ENCODE measurements at regions not wholly inside any gene's neighbourhood (a gene's known extent, or its start where the extent isn't known, plus 50 kb on each side); places are given as distances from the start of the nearest gene placed in this dataset.
A peak's percentile ranks its signal among the peaks of the same experiment; 100 is the strongest.

DNA sequence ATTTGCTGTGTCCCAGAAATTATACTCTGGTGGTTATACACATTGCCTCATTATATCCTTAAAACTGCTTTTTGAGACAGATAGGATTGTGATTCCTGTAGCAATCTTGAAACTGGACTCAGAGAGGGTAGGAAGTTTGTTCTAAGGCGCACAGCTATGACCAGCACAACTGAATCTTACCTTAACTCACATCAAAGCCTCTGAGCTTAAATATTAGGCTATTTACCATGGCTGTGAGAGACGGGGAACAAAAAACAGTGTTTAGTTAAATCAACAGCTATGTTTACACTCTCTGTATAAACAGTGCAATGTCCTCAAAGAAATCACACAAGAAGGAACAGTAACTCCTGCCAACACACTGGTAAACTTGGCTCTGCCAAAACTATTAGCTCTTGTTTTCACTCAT, 50.9 kb upstream of the TUT7 start (continued):
- TF ChIP-seq, protein P1, sequence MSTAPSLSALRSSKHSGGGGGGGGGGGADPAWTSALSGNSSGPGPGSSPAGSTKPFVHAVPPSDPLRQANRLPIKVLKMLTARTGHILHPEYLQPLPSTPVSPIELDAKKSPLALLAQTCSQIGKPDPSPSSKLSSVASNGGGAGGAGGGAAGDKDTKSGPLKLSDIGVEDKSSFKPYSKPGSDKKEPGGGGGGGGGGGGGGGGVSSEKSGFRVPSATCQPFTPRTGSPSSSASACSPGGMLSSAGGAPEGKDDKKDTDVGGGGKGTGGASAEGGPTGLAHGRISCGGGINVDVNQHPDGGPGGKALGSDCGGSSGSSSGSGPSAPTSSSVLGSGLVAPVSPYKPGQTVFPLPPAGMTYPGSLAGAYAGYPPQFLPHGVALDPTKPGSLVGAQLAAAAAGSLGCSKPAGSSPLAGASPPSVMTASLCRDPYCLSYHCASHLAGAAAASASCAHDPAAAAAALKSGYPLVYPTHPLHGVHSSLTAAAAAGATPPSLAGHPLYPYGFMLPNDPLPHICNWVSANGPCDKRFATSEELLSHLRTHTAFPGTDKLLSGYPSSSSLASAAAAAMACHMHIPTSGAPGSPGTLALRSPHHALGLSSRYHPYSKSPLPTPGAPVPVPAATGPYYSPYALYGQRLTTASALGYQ (CRISPR knock-in tag; IDR thresholded peaks at IDR 0.05) = peak; percentile 80
- TF ChIP-seq NR2F1 (CRISPR knock-in tag; IDR thresholded peaks at IDR 0.05) (peak in 1 of 2 experiments; percentile 17; a peak in 1 of 4 replicates), ZEB1 (IDR thresholded peaks at IDR 0.05; ENCODE audit: insufficient replicate concordance, low read depth) (no peak), MIER3 (CRISPR knock-in tag; IDR thresholded peaks at IDR 0.05; ENCODE audit: borderline replicate concordance) (peak; percentile 78; the same call in 1 of the 2 replicates), ZNF768 (CRISPR knock-in tag; IDR thresholded peaks at IDR 0.05) (peak; percentile 93; the same call in 1 of the 2 replicates), FOXO1 (CRISPR knock-in tag; IDR thresholded peaks at IDR 0.05) (peak; percentile 97), ZNF615 (CRISPR knock-in tag; IDR thresholded peaks at IDR 0.05; ENCODE audit: borderline replicate concordance) (no peak), HHEX (CRISPR knock-in tag; IDR thresholded peaks at IDR 0.05) (peak; percentile 85), ARNTL (CRISPR knock-in tag; IDR thresholded peaks at IDR 0.05) (peak; percentile 55; the same call in 1 of the 2 replicates), EHMT2 (IDR thresholded peaks at IDR 0.05; ENCODE audit: borderline replicate concordance, low read depth, low read length) (no peak), CEBPG (CRISPR knock-in tag; IDR thresholded peaks at IDR 0.05) (peak; percentile 72), ZNF230 (CRISPR knock-in tag; IDR thresholded peaks at IDR 0.05) (no peak)
- TF ChIP-seq, protein P2, sequence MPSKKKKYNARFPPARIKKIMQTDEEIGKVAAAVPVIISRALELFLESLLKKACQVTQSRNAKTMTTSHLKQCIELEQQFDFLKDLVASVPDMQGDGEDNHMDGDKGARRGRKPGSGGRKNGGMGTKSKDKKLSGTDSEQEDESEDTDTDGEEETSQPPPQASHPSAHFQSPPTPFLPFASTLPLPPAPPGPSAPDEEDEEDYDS (CRISPR knock-in tag; IDR thresholded peaks at IDR 0.05) = no peak; the same call in 1 of the 2 replicates
- TF ChIP-seq, protein P3, sequence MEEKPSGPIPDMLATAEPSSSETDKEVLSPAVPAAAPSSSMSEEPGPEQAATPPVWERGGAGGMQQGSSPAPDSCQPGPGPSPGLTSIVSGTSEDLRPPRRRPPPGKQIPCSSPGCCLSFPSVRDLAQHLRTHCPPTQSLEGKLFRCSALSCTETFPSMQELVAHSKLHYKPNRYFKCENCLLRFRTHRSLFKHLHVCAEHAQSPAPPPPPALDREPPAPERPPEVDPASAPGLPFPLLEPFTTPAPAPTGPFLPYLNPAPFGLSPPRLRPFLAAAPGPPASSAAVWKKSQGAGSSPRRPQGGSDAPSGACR (CRISPR knock-in tag; IDR thresholded peaks at IDR 0.05) = peak; percentile 56; the same call in 1 of the 2 replicates
- TF ChIP-seq, protein P4, sequence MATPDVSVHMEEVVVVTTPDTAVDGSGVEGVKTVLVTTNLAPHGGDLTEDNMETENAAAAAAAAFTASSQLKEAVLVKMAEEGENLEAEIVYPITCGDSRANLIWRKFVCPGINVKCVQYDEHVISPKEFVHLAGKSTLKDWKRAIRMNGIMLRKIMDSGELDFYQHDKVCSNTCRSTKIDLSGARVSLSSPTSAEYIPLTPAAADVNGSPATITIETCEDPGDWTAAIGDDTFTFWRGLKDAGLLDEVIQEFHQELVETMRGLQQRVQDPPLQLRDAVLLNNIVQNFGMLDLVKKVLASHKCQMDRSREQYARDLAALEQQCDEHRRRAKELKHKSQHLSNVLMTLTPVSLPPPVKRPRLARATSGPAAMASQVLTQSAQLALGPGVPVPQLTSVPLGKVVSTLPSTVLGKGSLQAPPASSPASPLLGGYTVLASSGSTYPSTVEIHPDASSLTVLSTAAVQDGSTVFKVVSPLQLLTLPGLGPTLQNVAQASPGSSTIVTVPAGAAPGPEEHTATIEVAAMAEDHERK (CRISPR knock-in tag; IDR thresholded peaks at IDR 0.05; ENCODE audit: low read depth) = no peak
- TF ChIP-seq, protein P5, sequence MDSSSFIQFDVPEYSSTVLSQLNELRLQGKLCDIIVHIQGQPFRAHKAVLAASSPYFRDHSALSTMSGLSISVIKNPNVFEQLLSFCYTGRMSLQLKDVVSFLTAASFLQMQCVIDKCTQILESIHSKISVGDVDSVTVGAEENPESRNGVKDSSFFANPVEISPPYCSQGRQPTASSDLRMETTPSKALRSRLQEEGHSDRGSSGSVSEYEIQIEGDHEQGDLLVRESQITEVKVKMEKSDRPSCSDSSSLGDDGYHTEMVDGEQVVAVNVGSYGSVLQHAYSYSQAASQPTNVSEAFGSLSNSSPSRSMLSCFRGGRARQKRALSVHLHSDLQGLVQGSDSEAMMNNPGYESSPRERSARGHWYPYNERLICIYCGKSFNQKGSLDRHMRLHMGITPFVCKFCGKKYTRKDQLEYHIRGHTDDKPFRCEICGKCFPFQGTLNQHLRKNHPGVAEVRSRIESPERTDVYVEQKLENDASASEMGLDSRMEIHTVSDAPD (CRISPR knock-in tag; IDR thresholded peaks at IDR 0.05) = peak; percentile 97
- TF ChIP-seq, protein P6, sequence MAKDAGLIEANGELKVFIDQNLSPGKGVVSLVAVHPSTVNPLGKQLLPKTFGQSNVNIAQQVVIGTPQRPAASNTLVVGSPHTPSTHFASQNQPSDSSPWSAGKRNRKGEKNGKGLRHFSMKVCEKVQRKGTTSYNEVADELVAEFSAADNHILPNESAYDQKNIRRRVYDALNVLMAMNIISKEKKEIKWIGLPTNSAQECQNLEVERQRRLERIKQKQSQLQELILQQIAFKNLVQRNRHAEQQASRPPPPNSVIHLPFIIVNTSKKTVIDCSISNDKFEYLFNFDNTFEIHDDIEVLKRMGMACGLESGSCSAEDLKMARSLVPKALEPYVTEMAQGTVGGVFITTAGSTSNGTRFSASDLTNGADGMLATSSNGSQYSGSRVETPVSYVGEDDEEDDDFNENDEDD (CRISPR knock-in tag; IDR thresholded peaks at IDR 0.05; ENCODE audit: borderline replicate concordance) = no peak
- TF ChIP-seq, protein P7, sequence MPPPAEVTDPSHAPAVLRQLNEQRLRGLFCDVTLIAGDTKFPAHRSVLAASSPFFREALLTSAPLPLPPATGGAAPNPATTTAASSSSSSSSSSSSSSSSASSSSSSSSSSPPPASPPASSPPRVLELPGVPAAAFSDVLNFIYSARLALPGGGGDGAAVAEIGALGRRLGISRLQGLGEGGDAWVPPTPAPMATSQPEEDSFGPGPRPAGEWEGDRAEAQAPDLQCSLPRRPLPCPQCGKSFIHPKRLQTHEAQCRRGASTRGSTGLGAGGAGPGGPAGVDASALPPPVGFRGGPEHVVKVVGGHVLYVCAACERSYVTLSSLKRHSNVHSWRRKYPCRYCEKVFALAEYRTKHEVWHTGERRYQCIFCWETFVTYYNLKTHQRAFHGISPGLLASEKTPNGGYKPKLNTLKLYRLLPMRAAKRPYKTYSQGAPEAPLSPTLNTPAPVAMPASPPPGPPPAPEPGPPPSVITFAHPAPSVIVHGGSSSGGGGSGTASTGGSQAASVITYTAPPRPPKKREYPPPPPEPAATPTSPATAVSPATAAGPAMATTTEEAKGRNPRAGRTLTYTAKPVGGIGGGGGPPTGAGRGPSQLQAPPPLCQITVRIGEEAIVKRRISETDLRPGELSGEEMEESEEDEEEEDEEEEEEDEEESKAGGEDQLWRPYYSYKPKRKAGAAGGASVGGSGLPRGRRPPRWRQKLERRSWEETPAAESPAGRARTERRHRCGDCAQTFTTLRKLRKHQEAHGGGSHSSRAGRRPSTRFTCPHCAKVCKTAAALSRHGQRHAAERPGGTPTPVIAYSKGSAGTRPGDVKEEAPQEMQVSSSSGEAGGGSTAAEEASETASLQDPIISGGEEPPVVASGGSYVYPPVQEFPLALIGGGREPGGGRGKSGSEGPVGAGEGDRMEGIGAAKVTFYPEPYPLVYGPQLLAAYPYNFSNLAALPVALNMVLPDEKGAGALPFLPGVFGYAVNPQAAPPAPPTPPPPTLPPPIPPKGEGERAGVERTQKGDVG (CRISPR knock-in tag; IDR thresholded peaks at IDR 0.05; ENCODE audit: borderline replicate concordance) = no peak

All from HepG2 (cell line).